Coronary artery (tissue), 2 donors: ENCODE measurements at regions not wholly inside any gene's neighbourhood (a gene's known extent, or its start where the extent isn't known, plus 50 kb on each side); places are given as distances from the start of the nearest gene placed in this dataset.

ENCODE experiments used
- DNase-seq: peaks from one replicate; pipeline ENCODE4 v3.0.0-alpha.2; 2017; ENCODE audit warnings: low spot score
- H3K27ac ChIP-seq, 2 donors: fragments of 200-600 bp; sonication (generic); one replicate each; pipeline ENCODE4 v1.5.1; 2016 to 2019
- H3K4me3 ChIP-seq: fragments of 200-600 bp; sonication (generic); 2 replicates; pipeline ENCODE4 v1.5.1; 2016; ENCODE audit warnings: mild to moderate bottlenecking, moderate library complexity
- CTCF ChIP-seq: fragments of 200-600 bp; sonication (generic); IDR thresholded peaks from one replicate; pipeline ENCODE4 v1.5.1; 2019; ENCODE audit warnings: antibody characterized with exemption

DNA sequence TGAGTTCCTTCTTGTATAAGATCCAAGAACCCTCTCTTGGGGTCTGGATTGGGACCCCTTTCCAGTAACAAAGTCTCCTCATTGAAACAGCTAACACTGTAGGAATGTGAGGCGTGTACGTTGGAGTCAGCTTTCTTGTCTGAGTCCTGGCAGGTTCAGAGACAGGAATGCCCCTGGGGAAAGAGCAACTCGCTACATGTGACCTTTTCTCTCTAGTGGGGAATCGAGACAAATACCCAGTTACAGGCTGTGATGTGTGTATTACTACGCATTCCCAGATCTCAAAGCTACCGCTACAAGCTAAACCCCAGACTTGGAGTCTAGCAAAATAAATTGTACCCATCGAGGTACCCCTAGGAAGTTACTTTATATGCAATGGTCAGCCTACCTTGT is 85.6 kb upstream of the FRMD4A start:
- H3K4me3 ChIP-seq: no peak overlapping the region
- H3K27ac ChIP-seq: no peak overlapping the region
- no peak for DNase-seq
- no peak for TF ChIP-seq CTCF

- DNase-seq: no peak
- no peak for TF ChIP-seq CTCF
- Histone ChIP-seq H3K4me3 (no peak overlapping the region), H3K27ac (no peak overlapping the region)
These were observed 85.1 kb upstream of the FRMD4A start for GRCh38 chr10:14415676-14416307.

DNA sequence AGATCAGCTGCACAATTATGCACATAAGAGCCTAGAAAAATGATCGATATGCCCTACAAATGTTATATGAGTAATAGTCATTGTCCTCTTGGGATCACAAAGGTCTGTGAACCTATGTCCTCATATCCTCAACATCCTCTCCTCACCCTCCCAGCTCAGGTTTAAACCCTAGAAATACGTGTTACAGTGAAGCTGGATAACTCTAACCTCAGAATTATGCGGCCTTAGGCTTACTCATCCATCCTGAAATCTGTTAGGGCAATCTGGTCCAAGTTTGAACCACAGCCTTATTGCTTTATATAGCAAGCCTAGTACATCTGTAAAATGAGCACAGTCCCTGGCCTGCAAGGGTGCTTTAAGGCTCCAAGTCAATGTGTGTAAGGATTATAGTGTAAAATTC is 84.2 kb upstream of the FRMD4A start:
- no peak for TF ChIP-seq CTCF
- no peak for DNase-seq
- H3K4me3 ChIP-seq: no peak overlapping the region

GRCh38 chr10:14413523-14413922 is 82.8 kb upstream of the FRMD4A start:
- no peak for DNase-seq
- no peak overlapping the region for H3K4me3 ChIP-seq
- no peak overlapping the region for H3K27ac ChIP-seq
- no peak for TF ChIP-seq CTCF

More for the DNA sequence above, 84.2 kb upstream of the FRMD4A start:
- no peak overlapping the region for H3K27ac ChIP-seq

GRCh38 chr10:14412624-14413023 is 81.9 kb upstream of the FRMD4A start:
- TF ChIP-seq CTCF: no peak

GRCh38 chr10:14409856-14410458 is 79.2 kb upstream of the FRMD4A start:
- Histone ChIP-seq H3K27ac (no peak overlapping the region), H3K4me3 (no peak overlapping the region)
- no peak for DNase-seq
- TF ChIP-seq CTCF: no peak

More at GRCh38 chr10:14412624-14413023, 81.9 kb upstream of the FRMD4A start:
- DNase-seq: no peak
- no peak overlapping the region for H3K4me3 ChIP-seq
- no peak overlapping the region for H3K27ac ChIP-seq

- Histone ChIP-seq H3K4me3 (no peak overlapping the region), H3K27ac (no peak overlapping the region)
- no peak for DNase-seq
- TF ChIP-seq CTCF: no peak
These were observed 78.5 kb upstream of the FRMD4A start for GRCh38 chr10:14409247-14409646.
